IPS-18a (cell line): ENCODE measurements at regions not wholly inside any gene's neighbourhood (a gene's known extent, or its start where the extent isn't known, plus 50 kb on each side); places are given as distances from the start of the nearest gene placed in this dataset.

ENCODE experiments used
- H3K27ac ChIP-seq: one replicate; pipeline ENCODE4 v1.5.1; 2013; ENCODE audit warnings: low read length
- H3K27me3 ChIP-seq: one replicate; pipeline ENCODE4 v1.6.1; 2013; ENCODE audit warnings: mild to moderate bottlenecking, low read length; ENCODE audit not compliant: control insufficient read depth, insufficient read depth
- H3K36me3 ChIP-seq: one replicate; pipeline ENCODE4 v1.6.1; 2013; ENCODE audit warnings: low read depth, low read length; ENCODE audit not compliant: control insufficient read depth
- H3K4me1 ChIP-seq: one replicate; pipeline ENCODE4 v1.6.1; 2013; ENCODE audit warnings: low read depth, low read length; ENCODE audit not compliant: control insufficient read depth
- H3K4me3 ChIP-seq: one replicate; pipeline ENCODE4 v1.5.1; 2013; ENCODE audit warnings: low read length
- H3K9ac ChIP-seq: one replicate; pipeline ENCODE4 v1.6.1; 2013; ENCODE audit warnings: mild to moderate bottlenecking, low read length, moderate library complexity
- H3K9me3 ChIP-seq: one replicate; pipeline ENCODE4 v1.6.1; 2013; ENCODE audit warnings: low read depth, low read length; ENCODE audit not compliant: control insufficient read depth

DNA sequence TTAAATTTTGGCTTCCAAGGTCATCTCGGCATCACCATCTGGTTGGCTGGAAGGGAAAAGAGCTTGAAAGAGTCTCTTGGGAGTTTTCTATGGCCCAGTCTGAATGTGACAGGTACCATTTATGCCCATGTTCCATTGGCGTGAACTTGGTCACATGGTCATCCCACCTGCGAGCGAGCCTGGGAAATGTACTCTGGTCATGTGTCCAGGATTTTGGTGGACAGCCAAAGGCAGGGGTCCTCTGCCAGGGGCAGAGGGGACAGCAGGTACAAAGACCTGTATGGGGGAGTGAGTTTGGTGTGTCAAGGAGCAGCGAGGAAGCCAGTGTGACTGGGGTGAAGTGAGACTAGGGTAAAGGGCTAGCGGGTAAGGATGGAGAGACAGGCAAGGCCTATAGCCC lies 112.6 kb downstream of the CDC5L start:
- no peaks in the 10 kb centered on the region for H3K36me3 ChIP-seq
- H3K27ac ChIP-seq: no peak overlapping the region
- no peaks in the 10 kb centered on the region for H3K27me3 ChIP-seq
- H3K9ac ChIP-seq: no peak overlapping the region
- no peaks in the 10 kb centered on the region for H3K9me3 ChIP-seq
- H3K4me1 ChIP-seq: no peaks in the 10 kb centered on the region
- no peak overlapping the region for H3K4me3 ChIP-seq

DNA sequence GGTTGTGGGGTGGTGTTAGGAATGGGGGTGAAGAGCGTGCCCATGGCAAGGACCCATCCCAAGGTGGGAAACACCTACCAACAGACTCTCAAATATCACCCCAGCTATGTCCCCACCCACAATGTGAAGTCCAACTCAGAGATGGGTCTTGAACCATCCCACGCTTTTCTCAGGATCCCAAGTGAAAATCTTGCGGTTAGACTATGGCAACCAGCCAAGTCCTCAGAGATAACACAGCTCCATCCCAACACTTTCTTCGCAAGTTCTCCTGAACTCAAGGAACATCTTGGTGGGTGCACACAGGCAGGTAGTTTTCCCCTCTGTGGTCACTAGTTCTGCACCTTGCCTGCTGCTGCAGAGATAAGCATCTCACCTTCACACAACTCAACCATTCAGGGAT lies 116.0 kb downstream of the CDC5L start:
- Histone ChIP-seq H3K36me3 (no peaks in the 10 kb centered on the region), H3K4me3 (no peak overlapping the region), H3K27me3 (no peaks in the 10 kb centered on the region), H3K27ac (no peak overlapping the region), H3K9ac (no peak overlapping the region), H3K4me1 (no peaks in the 10 kb centered on the region), H3K9me3 (no peaks in the 10 kb centered on the region)

DNA sequence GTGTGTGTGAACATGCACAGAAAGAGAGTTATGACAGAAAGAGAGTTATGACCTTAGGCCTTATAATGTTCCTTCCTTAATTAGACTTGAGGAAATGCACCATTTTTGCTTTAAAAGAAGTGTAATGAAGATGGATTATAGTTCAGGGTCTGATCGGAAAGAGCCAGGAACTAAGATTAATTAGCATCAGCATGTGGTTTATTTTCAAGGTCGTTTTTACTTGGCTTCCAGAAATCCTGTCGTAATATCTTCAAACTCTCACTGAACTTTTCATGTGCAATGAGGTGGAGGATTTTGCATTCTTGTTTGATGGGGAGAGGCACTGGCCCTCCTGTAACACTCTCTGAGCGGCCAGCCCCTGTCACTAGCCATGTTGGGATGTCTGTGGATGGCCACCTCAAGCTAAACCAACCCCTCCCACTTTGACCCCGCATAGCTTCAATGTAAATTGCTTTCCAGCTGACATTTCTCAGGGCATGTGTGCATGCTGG lies 116.8 kb downstream of the CDC5L start:
- Histone ChIP-seq H3K36me3 (no peaks in the 10 kb centered on the region), H3K9ac (no peak overlapping the region), H3K4me3 (no peak overlapping the region), H3K9me3 (no peaks in the 10 kb centered on the region), H3K27me3 (no peaks in the 10 kb centered on the region), H3K27ac (no peak overlapping the region), H3K4me1 (no peaks in the 10 kb centered on the region)

DNA sequence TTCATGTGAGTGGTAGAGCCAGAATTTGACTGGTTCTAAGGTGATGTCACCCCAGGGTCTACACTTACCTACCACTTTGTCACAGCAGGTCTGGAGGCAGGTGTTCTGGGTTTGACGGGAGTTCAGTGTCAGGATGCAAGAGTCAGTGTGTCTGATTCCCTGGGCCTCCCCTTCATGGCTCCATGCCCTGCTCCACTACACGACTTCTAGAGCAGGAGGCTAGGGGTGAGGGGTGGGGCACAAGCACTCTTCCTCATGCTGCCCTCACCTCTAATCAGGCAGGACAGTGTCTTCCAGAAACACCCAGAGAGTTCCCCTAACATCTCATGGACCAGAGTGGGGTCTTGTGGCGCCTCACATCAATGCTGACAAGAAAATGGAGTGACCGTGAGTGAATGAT lies 118.2 kb downstream of the CDC5L start:
- H3K9me3 ChIP-seq: no peaks in the 10 kb centered on the region
- H3K27ac ChIP-seq: no peak overlapping the region
- H3K4me3 ChIP-seq: no peak overlapping the region
- H3K36me3 ChIP-seq: no peaks in the 10 kb centered on the region
- no peaks in the 10 kb centered on the region for H3K4me1 ChIP-seq
- no peak overlapping the region for H3K9ac ChIP-seq
- no peaks in the 10 kb centered on the region for H3K27me3 ChIP-seq

DNA sequence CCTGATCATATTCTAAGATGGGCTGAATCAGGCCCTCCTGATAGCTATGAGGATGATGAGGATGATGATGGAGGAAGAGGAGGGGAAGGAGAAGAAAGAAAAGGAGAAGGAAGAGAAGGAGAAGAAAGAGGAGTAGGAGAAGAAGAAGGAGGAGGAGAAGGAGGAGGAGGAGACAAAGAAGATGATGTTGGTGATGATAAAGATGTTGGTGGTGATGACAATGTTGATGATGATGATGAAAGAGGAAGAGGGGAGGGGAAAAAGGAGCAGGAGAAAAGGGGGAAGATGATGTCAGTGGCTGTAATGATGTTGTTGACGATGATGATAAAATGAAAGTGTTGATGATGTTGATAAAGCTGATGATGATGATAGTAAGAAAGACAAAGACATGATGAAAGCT lies 119.5 kb downstream of the CDC5L start:
- H3K4me3 ChIP-seq: no peak overlapping the region
- H3K36me3 ChIP-seq: no peaks in the 10 kb centered on the region
- H3K9ac ChIP-seq: no peak overlapping the region
- no peaks in the 10 kb centered on the region for H3K4me1 ChIP-seq
- no peaks in the 10 kb centered on the region for H3K9me3 ChIP-seq
- H3K27me3 ChIP-seq: no peaks in the 10 kb centered on the region
- H3K27ac ChIP-seq: no peak overlapping the region

DNA sequence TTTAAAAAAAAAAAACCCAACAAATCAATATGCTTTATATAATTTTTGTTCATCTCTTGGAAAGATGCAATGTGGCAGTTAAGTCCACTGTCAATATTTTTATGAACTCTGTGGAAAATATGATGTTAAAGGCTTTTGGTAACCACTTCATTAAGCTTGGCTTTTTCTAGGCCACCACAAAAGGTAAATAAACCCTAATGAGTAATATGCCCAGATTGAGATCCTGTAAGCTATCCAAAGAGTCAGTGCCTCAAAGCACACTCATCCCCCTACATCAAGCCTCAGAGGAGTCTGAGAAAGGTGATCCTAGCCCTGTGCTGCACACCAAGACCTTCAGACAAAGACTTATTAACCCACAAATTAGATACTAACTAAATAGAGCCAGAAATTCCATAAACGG lies 121.1 kb downstream of the CDC5L start:
- Histone ChIP-seq H3K4me1 (no peaks in the 10 kb centered on the region), H3K9me3 (no peaks in the 10 kb centered on the region), H3K27me3 (no peaks in the 10 kb centered on the region), H3K9ac (no peak overlapping the region), H3K27ac (no peak overlapping the region), H3K36me3 (no peaks in the 10 kb centered on the region), H3K4me3 (no peak overlapping the region)

DNA sequence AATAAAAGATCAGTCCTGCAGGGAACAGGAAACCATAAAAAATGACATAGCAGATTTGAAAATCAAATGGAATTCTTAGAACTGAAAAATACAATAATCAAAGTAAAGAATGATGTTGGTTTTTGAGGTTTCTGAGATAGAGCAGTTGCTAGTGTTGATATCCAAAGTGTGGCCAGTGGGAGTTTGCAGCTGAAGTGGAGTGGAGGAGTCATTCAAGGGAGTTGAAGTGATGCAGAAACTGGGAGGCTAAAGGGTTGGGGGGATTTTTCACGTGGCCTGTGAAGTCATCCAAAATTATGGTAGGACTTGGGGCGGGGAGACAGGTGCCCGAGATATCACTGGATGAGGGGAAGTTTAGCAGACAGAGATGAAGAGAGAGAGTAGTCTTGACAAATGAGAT lies 123.6 kb downstream of the CDC5L start:
- H3K4me1 ChIP-seq: no peaks in the 10 kb centered on the region
- H3K27me3 ChIP-seq: no peaks in the 10 kb centered on the region
- H3K9me3 ChIP-seq: no peaks in the 10 kb centered on the region
- no peak overlapping the region for H3K9ac ChIP-seq
- H3K27ac ChIP-seq: no peak overlapping the region
- H3K4me3 ChIP-seq: no peak overlapping the region
- H3K36me3 ChIP-seq: no peaks in the 10 kb centered on the region

DNA sequence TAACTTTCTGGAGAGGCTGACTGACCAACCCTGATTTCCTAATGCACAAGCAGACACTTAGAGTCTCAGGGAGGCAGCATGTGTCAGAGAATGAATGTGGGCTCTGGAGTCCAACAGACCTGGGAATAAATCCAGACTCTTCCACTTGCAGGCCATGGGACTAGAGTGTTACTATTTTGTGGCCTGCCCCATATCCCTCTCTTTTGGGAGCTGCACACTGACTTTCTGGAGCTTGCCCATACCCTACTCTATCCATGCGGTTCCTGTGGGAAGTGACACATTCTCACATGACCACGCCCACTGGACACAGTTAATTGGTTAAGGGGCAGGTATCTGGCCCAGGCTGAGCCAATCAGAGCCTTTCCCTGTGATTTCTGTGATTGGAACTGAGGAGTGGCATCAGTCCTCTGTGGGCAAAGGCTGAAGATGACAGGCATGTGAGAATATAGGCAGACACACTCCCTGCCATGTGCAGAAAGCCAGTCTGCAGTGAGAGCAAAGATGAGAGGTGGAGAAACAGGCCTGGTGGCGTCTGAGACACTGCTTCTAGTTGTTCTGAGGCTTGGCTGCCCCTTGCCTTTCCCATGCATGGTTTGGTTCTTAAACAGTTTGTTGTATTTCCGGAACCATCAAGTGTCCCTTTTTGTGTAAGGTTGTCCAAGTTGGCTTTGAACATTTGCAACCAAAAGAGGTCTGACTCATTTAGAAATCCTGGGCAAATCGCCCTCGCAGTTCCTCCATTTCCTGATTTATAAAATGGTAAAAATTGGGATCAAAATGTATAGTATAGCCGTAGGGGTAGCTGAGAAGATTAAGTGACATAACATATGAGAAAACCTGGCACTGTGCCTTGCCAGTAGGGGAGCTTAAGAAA lies 125.6 kb downstream of the CDC5L start:
- Histone ChIP-seq H3K4me1 (no peaks in the 10 kb centered on the region), H3K27ac (no peak overlapping the region), H3K9ac (no peak overlapping the region), H3K4me3 (no peak overlapping the region), H3K9me3 (no peaks in the 10 kb centered on the region), H3K27me3 (no peaks in the 10 kb centered on the region), H3K36me3 (no peaks in the 10 kb centered on the region)

DNA sequence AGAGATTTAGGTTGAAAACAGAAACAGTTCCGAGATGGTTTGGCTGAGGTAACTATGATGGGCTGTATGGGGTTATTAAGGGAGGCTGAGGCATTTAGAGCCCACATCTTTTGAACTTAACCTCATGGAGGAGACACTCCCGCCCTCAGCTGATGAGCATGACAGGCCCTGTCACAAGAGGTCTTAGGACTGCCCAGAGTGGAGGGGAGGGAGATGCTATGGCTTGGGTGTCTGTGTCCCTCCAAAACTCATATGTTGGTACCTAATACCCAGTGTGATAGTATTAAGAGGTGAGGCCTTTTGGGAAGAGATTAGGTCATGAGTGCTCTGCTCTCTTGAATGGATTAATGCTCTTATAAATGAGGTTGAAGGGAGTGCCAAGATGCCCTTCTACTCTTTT lies 126.6 kb downstream of the CDC5L start:
- H3K9me3 ChIP-seq: no peaks in the 10 kb centered on the region
- no peak overlapping the region for H3K27ac ChIP-seq
- no peak overlapping the region for H3K4me3 ChIP-seq
- no peaks in the 10 kb centered on the region for H3K4me1 ChIP-seq
- H3K36me3 ChIP-seq: no peaks in the 10 kb centered on the region
- no peak overlapping the region for H3K9ac ChIP-seq
- H3K27me3 ChIP-seq: no peaks in the 10 kb centered on the region

DNA sequence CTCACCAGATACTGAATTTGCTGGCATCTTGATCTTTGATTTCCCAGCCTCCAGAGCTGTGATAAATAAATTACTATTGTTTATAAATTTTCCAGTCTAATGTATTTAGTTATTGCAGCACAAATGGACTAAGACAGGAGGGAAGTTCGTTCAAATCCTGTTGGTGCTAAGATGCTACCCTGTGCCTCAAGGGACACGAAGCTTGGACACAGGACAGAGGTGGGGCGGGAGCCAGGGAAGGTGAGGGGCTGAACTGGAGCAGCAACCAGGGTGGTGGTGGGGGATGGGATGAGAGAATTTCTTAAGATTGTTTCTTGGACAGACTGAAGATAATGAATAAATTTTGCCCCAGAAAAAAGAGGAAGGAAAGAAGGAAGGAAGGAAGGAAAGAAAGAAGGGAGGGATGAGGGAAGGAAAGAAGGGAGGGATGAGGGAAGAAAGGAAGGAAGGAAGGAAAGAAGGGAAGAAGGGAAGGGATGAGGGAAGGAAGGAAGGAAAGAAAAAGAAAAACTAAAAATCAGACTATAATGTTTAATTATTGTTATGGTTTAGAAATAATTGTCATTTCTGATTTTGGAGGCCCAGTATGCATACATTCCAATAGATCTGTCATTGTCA lies 127.2 kb downstream of the CDC5L start:
- no peaks in the 10 kb centered on the region for H3K27me3 ChIP-seq
- H3K9me3 ChIP-seq: no peaks in the 10 kb centered on the region
- no peak overlapping the region for H3K27ac ChIP-seq
- no peaks in the 10 kb centered on the region for H3K4me1 ChIP-seq
- H3K9ac ChIP-seq: no peak overlapping the region
- H3K36me3 ChIP-seq: no peaks in the 10 kb centered on the region
- no peak overlapping the region for H3K4me3 ChIP-seq

DNA sequence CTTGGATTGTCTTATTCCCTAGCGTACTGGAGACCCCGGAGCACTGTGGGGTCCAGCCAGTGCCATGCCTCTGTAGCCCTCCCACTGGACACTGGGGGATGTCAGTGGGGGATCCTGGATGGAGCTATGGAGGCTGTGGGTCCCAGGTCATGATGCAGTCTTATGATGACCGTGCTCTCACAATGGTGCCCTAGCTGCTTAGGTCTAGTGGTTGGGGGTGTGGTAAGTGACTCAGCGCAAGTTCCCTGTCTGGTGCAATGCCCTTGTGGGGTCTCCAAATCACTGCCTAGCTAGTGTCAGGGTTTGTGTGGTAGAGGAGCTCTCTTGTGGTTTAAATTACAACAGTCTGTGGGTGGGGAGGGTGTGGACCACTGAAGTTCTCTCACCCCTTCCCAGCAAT lies 135.4 kb downstream of the CDC5L start:
- Histone ChIP-seq H3K36me3 (no peaks in the 10 kb centered on the region), H3K4me3 (no peak overlapping the region), H3K4me1 (no peaks in the 10 kb centered on the region), H3K27ac (no peak overlapping the region), H3K9ac (no peak overlapping the region), H3K9me3 (peaks cover 4% of the 10 kb centered on the region), H3K27me3 (no peaks in the 10 kb centered on the region)
